ENCODE measurements at regions not wholly inside any gene's neighbourhood (a gene's known extent, or its start where the extent isn't known, plus 50 kb on each side); places are given as distances from the start of the nearest gene placed in this dataset.
"Not testable (repeated sequence)": the region's sequence is repeated elsewhere in the genome, so short reads cannot be mapped to it uniquely, and the experiment has no call there.

- WGBS = 86% methylated on average over 3 of the region's 3 CpGs
- no peak for DNase-seq (ENCODE audit: low spot score)
These were observed 407.6 kb upstream of the ZNF804A start for GRCh38 chr2:184190725-184191124.

GRCh38 chr2:184192649-184193048 is 405.7 kb upstream of the ZNF804A start:
- no peak for TF ChIP-seq CTCF (IDR thresholded peaks at IDR 0.05)
- TF ChIP-seq POLR2AphosphoS5 (IDR thresholded peaks at IDR 0.05) = no peak
- TF ChIP-seq POLR2A (IDR thresholded peaks at IDR 0.05) = no peak
- no peaks in the 10 kb centered on the region for H3K9me3 ChIP-seq
- no peak overlapping the region for H3K4me3 ChIP-seq
- no peaks in the 10 kb centered on the region for H3K4me1 ChIP-seq (replicated peaks)
- H3K27ac ChIP-seq = no peak overlapping the region
- 39% methylated on average over 2 of the region's 2 CpGs for WGBS
- no peaks in the 10 kb centered on the region for H3K36me3 ChIP-seq
- no peaks in the 10 kb centered on the region for H3K27me3 ChIP-seq (replicated peaks; ENCODE audit: insufficient read depth)
- intact Hi-C loops (cut with DNase I) = no loop called here
- no peak for DNase-seq (ENCODE audit: low spot score)

More at GRCh38 chr2:184190725-184191124, 407.6 kb upstream of the ZNF804A start:
- Histone ChIP-seq H3K36me3 (no peaks in the 10 kb centered on the region), H3K9me3 (no peaks in the 10 kb centered on the region), H3K27ac (no peak overlapping the region), H3K4me3 (no peak overlapping the region), H3K27me3 (replicated peaks; ENCODE audit: insufficient read depth) (no peaks in the 10 kb centered on the region), H3K4me1 (replicated peaks) (no peaks in the 10 kb centered on the region)
- TF ChIP-seq POLR2A (IDR thresholded peaks at IDR 0.05) (no peak), POLR2AphosphoS5 (IDR thresholded peaks at IDR 0.05) (no peak), CTCF (IDR thresholded peaks at IDR 0.05) (no peak)
- intact Hi-C loops (cut with DNase I) = no loop called here

DNA sequence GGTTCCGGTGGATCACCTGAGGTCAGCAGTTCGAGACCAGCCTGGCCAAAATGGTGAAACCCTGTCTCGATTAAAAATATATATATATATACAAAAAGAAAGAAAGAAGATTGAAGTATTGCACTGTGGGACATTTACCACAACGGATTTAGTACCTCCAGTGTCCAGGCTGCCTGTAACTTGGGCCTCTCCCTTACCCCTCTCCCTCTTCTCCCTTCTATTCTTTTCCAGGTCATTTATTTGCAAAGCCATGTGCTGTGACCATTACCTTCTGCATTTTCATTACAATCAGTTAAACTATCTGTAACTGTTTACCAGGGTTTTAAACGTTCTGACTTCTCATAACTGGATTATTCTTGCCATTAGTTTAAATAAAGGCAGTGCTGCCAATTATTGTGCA is 400.9 kb upstream of the ZNF804A start:
- Histone ChIP-seq H3K36me3 (no peaks in the 10 kb centered on the region), H3K27me3 (replicated peaks; ENCODE audit: insufficient read depth) (no peaks in the 10 kb centered on the region), H3K9me3 (no peaks in the 10 kb centered on the region), H3K27ac (no peak overlapping the region), H3K4me1 (replicated peaks) (no peaks in the 10 kb centered on the region), H3K4me3 (no peak overlapping the region)
- TF ChIP-seq POLR2A (IDR thresholded peaks at IDR 0.05) = no peak
- TF ChIP-seq CTCF (IDR thresholded peaks at IDR 0.05) = no peak
- TF ChIP-seq POLR2AphosphoS5 (IDR thresholded peaks at IDR 0.05) = no peak
- DNase-seq (ENCODE audit: low spot score) = no peak
- intact Hi-C loops (cut with DNase I) = no loop called here
- WGBS = 69% methylated on average over 5 of the region's 5 CpGs

DNA sequence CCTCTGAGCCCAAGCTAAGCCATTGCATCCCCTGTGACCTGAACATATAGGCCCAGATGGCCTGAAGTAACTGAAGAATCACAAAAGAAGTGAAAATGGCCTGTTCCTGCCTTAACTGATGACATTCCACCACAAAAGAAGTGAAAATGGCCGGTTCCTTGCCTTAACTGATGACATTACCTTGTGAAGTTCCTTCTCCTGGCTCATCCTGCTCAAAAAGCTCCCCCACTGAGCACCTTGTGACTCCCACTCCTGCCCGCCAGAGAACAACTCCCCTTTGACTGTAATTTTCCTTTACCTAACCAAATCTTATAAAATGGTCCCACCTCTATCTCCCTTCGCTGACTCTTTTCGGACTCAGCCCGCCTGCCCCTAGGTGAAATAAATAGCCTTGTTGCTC is 399.5 kb upstream of the ZNF804A start:
- H3K4me3 ChIP-seq = not testable (repeated sequence)

DNA sequence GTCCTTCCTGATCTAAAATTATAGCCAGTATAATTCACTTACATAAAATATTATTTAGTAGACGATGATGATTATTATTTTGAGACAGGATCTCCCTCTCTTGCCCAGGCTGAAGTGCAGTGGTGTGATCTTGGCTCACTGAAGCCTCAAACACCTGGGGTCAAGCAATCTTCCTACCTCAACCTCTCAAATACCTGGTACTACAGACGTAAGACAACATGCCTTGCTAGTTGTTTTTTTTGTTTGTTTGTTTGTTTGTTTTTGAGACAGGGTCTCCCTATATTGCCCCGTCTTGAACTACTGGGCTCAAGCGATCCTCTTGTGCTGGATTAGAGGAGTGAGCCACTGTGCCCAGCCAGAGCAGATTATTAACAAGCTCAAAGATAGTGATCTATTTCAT is 399.1 kb upstream of the ZNF804A start:
- Histone ChIP-seq H3K9me3 (no peaks in the 10 kb centered on the region), H3K27ac (no peak overlapping the region), H3K27me3 (replicated peaks; ENCODE audit: insufficient read depth) (no peaks in the 10 kb centered on the region), H3K36me3 (no peaks in the 10 kb centered on the region), H3K4me1 (replicated peaks) (no peaks in the 10 kb centered on the region), H3K4me3 (no peak overlapping the region)
- WGBS = 90% methylated on average over 4 of the region's 4 CpGs
- no peak for DNase-seq (ENCODE audit: low spot score)
- intact Hi-C loops (cut with DNase I) = no loop called here
- TF ChIP-seq CTCF (IDR thresholded peaks at IDR 0.05) (no peak), POLR2A (IDR thresholded peaks at IDR 0.05) (no peak), POLR2AphosphoS5 (IDR thresholded peaks at IDR 0.05) (no peak)

More for the DNA sequence above, 399.5 kb upstream of the ZNF804A start:
- H3K27me3 ChIP-seq (replicated peaks; ENCODE audit: insufficient read depth); DNase-seq (ENCODE audit: low spot score); H3K9me3 ChIP-seq; H3K4me1 ChIP-seq (replicated peaks); H3K36me3 ChIP-seq; H3K27ac ChIP-seq; intact Hi-C loops (cut with DNase I): not testable (repeated sequence)
- 93% methylated on average over 5 of the region's 5 CpGs for WGBS
